Heart left ventricle (tissue), 16 donors: ENCODE measurements at regions not wholly inside any gene's neighbourhood (a gene's known extent, or its start where the extent isn't known, plus 50 kb on each side); places are given as distances from the start of the nearest gene placed in this dataset.

Experiments
- ATAC-seq, 4 donors: fragments of 200-7000 bp; cut with Tn5 transposase; one replicate each; pipeline ENCODE4 v1.9.1; 2020 to 2022; ENCODE audit warnings: moderate library complexity in 4 of 4, mild to moderate bottlenecking in 3 of 4, moderate number of reproducible peaks in 1 of 4
- DNase-seq, 5 donors: peaks; one replicate each; pipeline ENCODE4 v3.0.0-alpha.2; 2020
- H3K27ac ChIP-seq, 12 donors: fragments of 200-600 bp; sonication (generic) in 4 of 12; one replicate each; pipeline versions ENCODE4 v1.5.0 to v1.8.0; 2016 to 2022; ENCODE audit warnings: mild to moderate bottlenecking in 2 of 12
- H3K27me3 ChIP-seq, 9 donors: fragments of 200-600 bp; sonication (generic) in 2 of 9; one replicate each; pipeline versions ENCODE4 v1.5.1 to v1.8.0; 2016 to 2022; ENCODE audit warnings: mild to moderate bottlenecking in 3 of 9
- H3K36me3 ChIP-seq, 9 donors: fragments of 200-600 bp; sonication (generic) in 2 of 9; one replicate each; pipeline versions ENCODE4 v1.5.0 to v1.8.0; 2018 to 2022; ENCODE audit warnings: mild to moderate bottlenecking in 2 of 9
- H3K4me1 ChIP-seq, 12 donors: fragments of 200-600 bp; sonication (generic) in 4 of 12; one replicate each; pipeline versions ENCODE4 v1.5.0 to v1.8.0; 2016 to 2022; ENCODE audit warnings: mild to moderate bottlenecking in 3 of 12
- H3K4me3 ChIP-seq, 12 donors: fragments of 200-600 bp; sonication (generic) in 4 of 12; one replicate each; pipeline versions ENCODE4 v1.5.0 to v1.8.0; 2017 to 2022; ENCODE audit warnings: mild to moderate bottlenecking in 9 of 12, moderate library complexity in 4 of 12
- H3K9me3 ChIP-seq, 12 donors: fragments of 200-600 bp; sonication (generic) in 4 of 12; one replicate each; pipeline versions ENCODE4 v1.5.0 to v1.8.0; 2016 to 2022; ENCODE audit warnings: mild to moderate bottlenecking in 1 of 12
- CTCF ChIP-seq, 12 donors: fragments of 200-600 bp; sonication (generic) in 4 of 12; IDR thresholded peaks; one replicate each; pipeline versions ENCODE4 v1.5.0 to v1.8.0; 2018 to 2022; ENCODE audit warnings: antibody characterized with exemption in 12 of 12, mild to moderate bottlenecking in 5 of 12
- POLR2A ChIP-seq, 2 donors: fragments of 450-650 bp; IDR thresholded peaks; one replicate each; pipeline ENCODE4 v1.6.1; 2017; ENCODE audit warnings: antibody characterized with exemption in 2 of 2, mild to moderate bottlenecking in 2 of 2, moderate library complexity in 2 of 2
- WGBS, 4 donors: extraction: QIAGEN DNeasy Blood & Tissue Kit in 2 of 4; methylation state at CpG; one replicate each; pipeline versions ENCODE4 v1.1.5 to v1.1.7; 2013 to 2018; 5-methylcytosine and 5-hydroxymethylcytosine counted together
- intact Hi-C, 10 donors: fragments of 100-400 bp; cut with DNase I; formaldehyde crosslinking; loops; one replicate each; pipeline versions ENCODE4 v1.11.1 to v1.14.2; 2022
- donor health status: ischemic (EF 13 %, LVEDD 7.1; RV severe dilation, severe dysfunction).
- donor health status: healthy with polysubstance abuse.
- donor health status: DM: no; HTN: yes; CAD: no.
- donor health status: DM: no; HTN: no; CAD: no.
- donor health status: ischemic (EF 25% LVEDD 6.9; RV normal size, moderate dysfunction).
- donor health status: ischemic (EF 25% LVEDD 5.7; RV mildly dilated, moderate dysfunction).
- donor health status: healthy.
- donor health status: DM: yes; HTN: yes; CAD: no.
- donor health status: ischemic (EF 35%, LVEDD 5.7; RV mildly dilated, moderate dysfunction).
- donor health status: nonischemic (EF 11% LVEDD 7.7; RV severe dilation, severe dysfunction).
- donor health status: DM: yes; HTN: yes; CAD: no.
- donor health status: PGD.
- donor health status: ischemic (EF 29% LVEDD 5.4; RV normal size, mild dysfunction).
- donor health status: nonischemic (EF 23%, LVEDD 6.1; RV moderate dilation, normal function).

GRCh38 chr3:144692488-144692887 is 720.9 kb downstream of the DIPK2A start:
- intact Hi-C loops: no loop called here
- H3K9me3 ChIP-seq: peaks cover 0 to 3% (median 0%) of the 10 kb centered on the region in 12 donors
- no peaks in the 10 kb centered on the region for H3K4me1 ChIP-seq
- no peak overlapping the region for H3K27ac ChIP-seq
- WGBS, 4 donors: 82 to 94% (median 89%) methylated on average over 4 of the region's 4 CpGs
- no peak overlapping the region for H3K4me3 ChIP-seq
- no peaks in the 10 kb centered on the region for H3K27me3 ChIP-seq
- TF ChIP-seq CTCF (IDR thresholded peaks at IDR 0.05) (no peak), POLR2A (IDR thresholded peaks at IDR 0.05) (no peak)
- DNase-seq (no peak), ATAC-seq (no peak)
- H3K36me3 ChIP-seq: no peaks in the 10 kb centered on the region

GRCh38 chr3:144708437-144708836 is 736.8 kb downstream of the DIPK2A start:
- TF ChIP-seq CTCF (IDR thresholded peaks at IDR 0.05) (no peak), POLR2A (IDR thresholded peaks at IDR 0.05) (no peak)
- no peak for ATAC-seq
- intact Hi-C loops: no loop called here
- 57 to 84% (median 76%) methylated on average over 1 of the region's 1 CpG for whole genome bisulfite sequencing, 4 donors
- H3K27me3 ChIP-seq: no peaks in the 10 kb centered on the region
- no peak overlapping the region for H3K27ac ChIP-seq
- H3K4me3 ChIP-seq: no peak overlapping the region
- no peak for DNase-seq
- H3K36me3 ChIP-seq: no peaks in the 10 kb centered on the region
- peaks cover 0 to 10% (median 0%) of the 10 kb centered on the region in 12 donors for H3K9me3 ChIP-seq
- H3K4me1 ChIP-seq: no peaks in the 10 kb centered on the region

- intact Hi-C loops: no loop called here
- DNase-seq: no peak
- ATAC-seq: no peak
- 89 to 96% (median 93%) methylated on average over 7 of the region's 7 CpGs for WGBS, 4 donors
- Histone ChIP-seq H3K9me3 (no peaks in the 10 kb centered on the region), H3K27me3 (no peaks in the 10 kb centered on the region), H3K36me3 (no peaks in the 10 kb centered on the region), H3K27ac (no peak overlapping the region), H3K4me3 (no peak overlapping the region), H3K4me1 (no peaks in the 10 kb centered on the region)
- TF ChIP-seq POLR2A (IDR thresholded peaks at IDR 0.05) (no peak), CTCF (IDR thresholded peaks at IDR 0.05) (no peak)
Observed at GRCh38 chr3:144737281-144737680, 765.7 kb downstream of the DIPK2A start.

GRCh38 chr3:144743225-144743668 is 771.6 kb downstream of the DIPK2A start:
- WGBS, 4 donors: 65 to 79% (median 73%) methylated on average over 1 of the region's 1 CpG
- DNase-seq: no peak

More at GRCh38 chr3:144743225-144743668, 771.6 kb downstream of the DIPK2A start:
- no peak for ATAC-seq
- intact Hi-C loops: no loop called here
- H3K27ac ChIP-seq: no peak overlapping the region
- TF ChIP-seq CTCF (IDR thresholded peaks at IDR 0.05) (no peak), POLR2A (IDR thresholded peaks at IDR 0.05) (no peak)
- H3K4me1 ChIP-seq: peaks cover 0 to 4% (median 0%) of the 10 kb centered on the region in 12 donors
- no peaks in the 10 kb centered on the region for H3K36me3 ChIP-seq
- H3K4me3 ChIP-seq: no peak overlapping the region
- H3K9me3 ChIP-seq: no peaks in the 10 kb centered on the region
- H3K27me3 ChIP-seq: no peaks in the 10 kb centered on the region
